CD4-positive, alpha-beta T cell (primary cell): ENCODE measurements at regions not wholly inside any gene's neighbourhood (a gene's known extent, or its start where the extent isn't known, plus 50 kb on each side); places are given as distances from the start of the nearest gene placed in this dataset.

ENCODE experiments used
- ATAC-seq: fragments of 200-7000 bp; cut with Tn5 transposase; one replicate; pipeline ENCODE4 v1.10.0; 2022; ENCODE audit warnings: mild to moderate bottlenecking; ENCODE audit not compliant: poor library complexity
- CTCF ChIA-PET: fragments of 350-600 bp; sonication (Branson Sonifier 250); formaldehyde crosslinking; loops from one replicate; lab custom pipeline; 2021; ENCODE audit warnings: antibody characterized with exemption, inconsistent platforms; lab: Charles Lee
- POLR2A ChIA-PET: fragments of 350-600 bp; sonication (Branson Sonifier 250); formaldehyde crosslinking; loops from one replicate; lab custom pipeline; 2021; ENCODE audit warnings: antibody characterized with exemption, inconsistent platforms; lab: Charles Lee
- DNase-seq, 14 experiments: peaks; one replicate each; pipeline ENCODE4 v3.0.0-alpha.2; 2013 to 2020; ENCODE audit warnings: mixed read lengths in 2 of 14
- H3K27ac ChIP-seq, 2 donors: one replicate each; pipeline versions ENCODE4 v1.5.1 to v1.7.0; 2013; ENCODE audit warnings: low read length in 2 of 2, low read depth in 1 of 2, mild to moderate bottlenecking in 1 of 2
- H3K27me3 ChIP-seq, 2 experiments: 1 replicate in 1 of 2; 2 replicates in 1 of 2; pipeline versions ENCODE4 v1.6.1 to v1.7.0; 2013; ENCODE audit warnings: low read length in 2 of 2, control low read depth in 1 of 2, mild to moderate bottlenecking in 1 of 2, moderate library complexity in 1 of 2; ENCODE audit not compliant: insufficient read depth in 2 of 2, control insufficient read depth in 1 of 2
- H3K36me3 ChIP-seq: one replicate; pipeline ENCODE4 v1.6.1; 2013; ENCODE audit warnings: low read length, control low read depth; ENCODE audit not compliant: insufficient read depth
- H3K4me1 ChIP-seq: one replicate; pipeline ENCODE4 v1.6.1; 2013; ENCODE audit warnings: low read length, control low read depth; ENCODE audit not compliant: insufficient read depth
- H3K4me3 ChIP-seq: one replicate; pipeline ENCODE4 v1.5.1; 2013; ENCODE audit warnings: mild to moderate bottlenecking, low read length, moderate library complexity
- H3K9me3 ChIP-seq, 2 experiments: 1 replicate in 1 of 2; 2 replicates in 1 of 2; pipeline versions ENCODE4 v1.6.1 to v1.7.0; 2013; ENCODE audit warnings: low read length in 2 of 2, mild to moderate bottlenecking in 2 of 2, control low read depth in 1 of 2, moderate library complexity in 1 of 2; ENCODE audit not compliant: control insufficient read depth in 1 of 2, insufficient read depth in 1 of 2
- H3K27ac Mint-ChIP-seq: one replicate; pipeline ENCODE4 v1.8.0; 2020; ENCODE audit warnings: mixed read lengths
- H3K27me3 Mint-ChIP-seq: one replicate; pipeline ENCODE4 v1.8.0; 2021; ENCODE audit warnings: mixed read lengths
- H3K36me3 Mint-ChIP-seq: one replicate; pipeline ENCODE4 v1.8.0; 2021; ENCODE audit warnings: low read depth, mixed read lengths
- H3K4me1 Mint-ChIP-seq: one replicate; pipeline ENCODE4 v1.8.0; 2021; ENCODE audit warnings: low read depth, mixed read lengths
- H3K4me3 Mint-ChIP-seq: one replicate; pipeline ENCODE4 v1.8.0; 2020; ENCODE audit warnings: mild to moderate bottlenecking, mixed read lengths
- H3K9me3 Mint-ChIP-seq: one replicate; pipeline ENCODE4 v1.8.0; 2020; ENCODE audit warnings: mixed read lengths
- intact Hi-C, 2 experiments: fragments of 100-400 bp; cut with DNase I in 1 of 2; cut with micrococcal nuclease in 1 of 2; formaldehyde crosslinking; loops; one replicate each; pipeline versions ENCODE4 v1.15.1 to v1.9.0; 2023 to 2025; cut with DNase I, micrococcal nuclease
- TF ChIP-seq, protein P1 (sequence below): fragments of 200-600 bp; IDR thresholded peaks from one replicate; pipeline ENCODE4 v1.8.0; 2022; ENCODE audit warnings: antibody characterized with exemption, mild to moderate bottlenecking

- H3K4me1 ChIP-seq, result no peaks in the 10 kb centered on the region
- H3K27me3 ChIP-seq, result peaks cover 13% of the 10 kb centered on the region in 2 experiments
- intact Hi-C loops, result no loop called here
- H3K27ac ChIP-seq, result no peak overlapping the region
- H3K36me3 ChIP-seq, result no peaks in the 10 kb centered on the region
- Mint-ChIP-seq H3K4me3 (no peak overlapping the region), H3K27me3 (peaks cover 66% of the 10 kb centered on the region), H3K4me1 (peaks cover 10% of the 10 kb centered on the region), H3K27ac (no peak overlapping the region), H3K9me3 (no peaks in the 10 kb centered on the region), H3K36me3 (no peaks in the 10 kb centered on the region)
- H3K4me3 ChIP-seq, result no peak overlapping the region
- ChIA-PET CTCF (no interaction called here), POLR2A (no interaction called here)
- ATAC-seq, result no peak
- no peaks in the 10 kb centered on the region for H3K9me3 ChIP-seq
- DNase-seq, result no peak
- TF ChIP-seq, protein P1, sequence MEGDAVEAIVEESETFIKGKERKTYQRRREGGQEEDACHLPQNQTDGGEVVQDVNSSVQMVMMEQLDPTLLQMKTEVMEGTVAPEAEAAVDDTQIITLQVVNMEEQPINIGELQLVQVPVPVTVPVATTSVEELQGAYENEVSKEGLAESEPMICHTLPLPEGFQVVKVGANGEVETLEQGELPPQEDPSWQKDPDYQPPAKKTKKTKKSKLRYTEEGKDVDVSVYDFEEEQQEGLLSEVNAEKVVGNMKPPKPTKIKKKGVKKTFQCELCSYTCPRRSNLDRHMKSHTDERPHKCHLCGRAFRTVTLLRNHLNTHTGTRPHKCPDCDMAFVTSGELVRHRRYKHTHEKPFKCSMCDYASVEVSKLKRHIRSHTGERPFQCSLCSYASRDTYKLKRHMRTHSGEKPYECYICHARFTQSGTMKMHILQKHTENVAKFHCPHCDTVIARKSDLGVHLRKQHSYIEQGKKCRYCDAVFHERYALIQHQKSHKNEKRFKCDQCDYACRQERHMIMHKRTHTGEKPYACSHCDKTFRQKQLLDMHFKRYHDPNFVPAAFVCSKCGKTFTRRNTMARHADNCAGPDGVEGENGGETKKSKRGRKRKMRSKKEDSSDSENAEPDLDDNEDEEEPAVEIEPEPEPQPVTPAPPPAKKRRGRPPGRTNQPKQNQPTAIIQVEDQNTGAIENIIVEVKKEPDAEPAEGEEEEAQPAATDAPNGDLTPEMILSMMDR, result no peak
Measured at GRCh38 chr7:26532471-26532870, 240.8 kb downstream of the SNX10 start.

DNA sequence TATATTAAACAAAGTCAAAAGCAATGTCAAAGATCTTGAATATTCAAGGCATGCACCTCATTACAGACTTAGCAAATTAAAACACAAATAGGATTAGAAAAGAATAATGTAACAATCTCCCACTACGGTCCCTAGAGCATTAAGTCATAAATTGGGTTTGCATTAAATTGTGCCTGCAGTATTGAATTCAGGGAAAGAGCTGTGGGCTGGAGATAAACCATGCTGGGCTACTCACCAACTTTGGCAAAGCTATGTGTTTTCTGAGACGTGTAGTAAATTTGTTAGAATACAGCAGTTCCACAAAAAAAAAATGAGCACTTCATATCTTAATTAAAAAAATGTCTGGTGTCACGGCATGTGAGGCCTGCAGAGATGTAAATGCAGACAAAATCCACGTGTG, 241.6 kb downstream of the SNX10 start:
- H3K27me3 Mint-ChIP-seq, result peaks cover 70% of the 10 kb centered on the region
- ChIA-PET POLR2A (no interaction called here), CTCF (no interaction called here)
- Histone ChIP-seq H3K27ac (no peak overlapping the region), H3K4me1 (no peaks in the 10 kb centered on the region), H3K36me3 (no peaks in the 10 kb centered on the region), H3K27me3 (peaks cover 14 to 15% of the 10 kb centered on the region in 2 experiments), H3K4me3 (no peak overlapping the region), H3K9me3 (no peaks in the 10 kb centered on the region)
- no peak for ATAC-seq
- no peak overlapping the region for H3K27ac Mint-ChIP-seq
- H3K9me3 Mint-ChIP-seq, result no peaks in the 10 kb centered on the region
- H3K4me1 Mint-ChIP-seq, result peaks cover 10% of the 10 kb centered on the region
- H3K4me3 Mint-ChIP-seq, result no peak overlapping the region
- TF ChIP-seq, protein P1, result no peak
- intact Hi-C loops, result no loop called here
- DNase-seq, result no peak
- H3K36me3 Mint-ChIP-seq, result no peaks in the 10 kb centered on the region

GRCh38 chr7:26534649-26535482, 243.2 kb downstream of the SNX10 start:
- Histone ChIP-seq H3K9me3 (no peaks in the 10 kb centered on the region), H3K36me3 (no peaks in the 10 kb centered on the region), H3K4me3 (no peak overlapping the region), H3K4me1 (no peaks in the 10 kb centered on the region), H3K27ac (no peak overlapping the region), H3K27me3 (peaks cover 16 to 19% of the 10 kb centered on the region in 2 experiments)
- peak in 2 of 14 experiments; percentile 2 to 8 for DNase-seq
- H3K4me1 Mint-ChIP-seq, result peaks cover 10% of the 10 kb centered on the region
- TF ChIP-seq, protein P1, result no peak
- no peaks in the 10 kb centered on the region for H3K36me3 Mint-ChIP-seq
- no peak for ATAC-seq
- H3K27ac Mint-ChIP-seq, result peak overlapping the region; percentile 67
- intact Hi-C loops, result no loop called here
- peak overlapping the region; percentile 32 for H3K4me3 Mint-ChIP-seq
- ChIA-PET CTCF (no interaction called here), POLR2A (no interaction called here)
- H3K9me3 Mint-ChIP-seq, result no peaks in the 10 kb centered on the region
- peaks cover 68% of the 10 kb centered on the region for H3K27me3 Mint-ChIP-seq
